ENCODE measurements at regions not wholly inside any gene's neighbourhood (a gene's known extent, or its start where the extent isn't known, plus 50 kb on each side); places are given as distances from the start of the nearest gene placed in this dataset.
"Not testable (repeated sequence)": the region's sequence is repeated elsewhere in the genome, so short reads cannot be mapped to it uniquely, and the experiment has no call there.

GRCh38 chr15:62417439-62417838 lies 252.4 kb upstream of the C2CD4B start:
- Histone ChIP-seq H3K4me3 (ENCODE audit: low read depth in 1 of 2, low read length in 2 of 2) (no peak overlapping the region), H3K36me3 (ENCODE audit: control insufficient read depth in 1 of 2, insufficient read depth in 2 of 2, low read length in 2 of 2) (no peaks in the 10 kb centered on the region), H3K9me3 (ENCODE audit: control insufficient read depth in 1 of 2, low read length in 2 of 2) (no peaks in the 10 kb centered on the region), H3K27me3 (ENCODE audit: control insufficient read depth in 1 of 2, insufficient read depth in 2 of 2, low read length in 2 of 2) (no peaks in the 10 kb centered on the region), H3K27ac (ENCODE audit: low read depth, low read length) (no peak overlapping the region), H3K9ac (ENCODE audit: low read depth in 1 of 2, low read length in 2 of 2) (no peak overlapping the region), H3K4me1 (ENCODE audit: control insufficient read depth in 1 of 2, insufficient read depth in 2 of 2, low read length in 2 of 2) (peaks cover 21 to 31% of the 10 kb centered on the region in 2 donors)

- not testable (repeated sequence) for H3K27ac ChIP-seq (ENCODE audit: low read depth, low read length); H3K9ac ChIP-seq (ENCODE audit: low read depth in 1 of 2, low read length in 2 of 2); H3K4me3 ChIP-seq (ENCODE audit: low read depth in 1 of 2, low read length in 2 of 2); H3K9me3 ChIP-seq (ENCODE audit: control insufficient read depth in 1 of 2, low read length in 2 of 2); H3K27me3 ChIP-seq (ENCODE audit: control insufficient read depth in 1 of 2, insufficient read depth in 2 of 2, low read length in 2 of 2); H3K36me3 ChIP-seq (ENCODE audit: control insufficient read depth in 1 of 2, insufficient read depth in 2 of 2, low read length in 2 of 2)
- peaks cover 21 to 22% of the 10 kb centered on the region in 2 donors for H3K4me1 ChIP-seq (ENCODE audit: control insufficient read depth in 1 of 2, insufficient read depth in 2 of 2, low read length in 2 of 2)
Measured at GRCh38 chr15:62418496-62418895, 253.4 kb upstream of the C2CD4B start.

GRCh38 chr15:62419192-62419591 lies 254.1 kb upstream of the C2CD4B start:
- Histone ChIP-seq H3K36me3 (ENCODE audit: control insufficient read depth in 1 of 2, insufficient read depth in 2 of 2, low read length in 2 of 2) (no peaks in the 10 kb centered on the region), H3K4me1 (ENCODE audit: control insufficient read depth in 1 of 2, insufficient read depth in 2 of 2, low read length in 2 of 2) (peaks cover 20 to 21% of the 10 kb centered on the region in 2 donors), H3K9me3 (ENCODE audit: control insufficient read depth in 1 of 2, low read length in 2 of 2) (no peaks in the 10 kb centered on the region), H3K9ac (ENCODE audit: low read depth in 1 of 2, low read length in 2 of 2) (no peak overlapping the region), H3K4me3 (ENCODE audit: low read depth in 1 of 2, low read length in 2 of 2) (no peak overlapping the region), H3K27ac (ENCODE audit: low read depth, low read length) (no peak overlapping the region), H3K27me3 (ENCODE audit: control insufficient read depth in 1 of 2, insufficient read depth in 2 of 2, low read length in 2 of 2) (no peaks in the 10 kb centered on the region)

GRCh38 chr15:62420371-62420770 lies 255.3 kb upstream of the C2CD4B start:
- H3K27ac ChIP-seq (ENCODE audit: low read depth, low read length), result not testable (repeated sequence)

GRCh38 chr15:62421289-62421688 lies 256.2 kb upstream of the C2CD4B start:
- Histone ChIP-seq H3K27ac (ENCODE audit: low read depth, low read length) (no peak overlapping the region), H3K27me3 (ENCODE audit: control insufficient read depth in 1 of 2, insufficient read depth in 2 of 2, low read length in 2 of 2) (no peaks in the 10 kb centered on the region), H3K4me3 (ENCODE audit: low read depth in 1 of 2, low read length in 2 of 2) (no peak overlapping the region), H3K4me1 (ENCODE audit: control insufficient read depth in 1 of 2, insufficient read depth in 2 of 2, low read length in 2 of 2) (peaks cover 20% of the 10 kb centered on the region in 2 donors), H3K9ac (ENCODE audit: low read depth in 1 of 2, low read length in 2 of 2) (no peak overlapping the region), H3K9me3 (ENCODE audit: control insufficient read depth in 1 of 2, low read length in 2 of 2) (no peaks in the 10 kb centered on the region), H3K36me3 (ENCODE audit: control insufficient read depth in 1 of 2, insufficient read depth in 2 of 2, low read length in 2 of 2) (no peaks in the 10 kb centered on the region)

More at GRCh38 chr15:62420371-62420770, 255.3 kb upstream of the C2CD4B start:
- not testable (repeated sequence) for H3K4me3 ChIP-seq (ENCODE audit: low read depth in 1 of 2, low read length in 2 of 2); H3K9ac ChIP-seq (ENCODE audit: low read depth in 1 of 2, low read length in 2 of 2); H3K9me3 ChIP-seq (ENCODE audit: control insufficient read depth in 1 of 2, low read length in 2 of 2); H3K36me3 ChIP-seq (ENCODE audit: control insufficient read depth in 1 of 2, insufficient read depth in 2 of 2, low read length in 2 of 2); H3K27me3 ChIP-seq (ENCODE audit: control insufficient read depth in 1 of 2, insufficient read depth in 2 of 2, low read length in 2 of 2)
- peaks cover 20 to 21% of the 10 kb centered on the region in 2 donors for H3K4me1 ChIP-seq (ENCODE audit: control insufficient read depth in 1 of 2, insufficient read depth in 2 of 2, low read length in 2 of 2)

- H3K4me1 ChIP-seq (ENCODE audit: control insufficient read depth in 1 of 2, insufficient read depth in 2 of 2, low read length in 2 of 2), result peaks cover 0 to 5% of the 10 kb centered on the region in 2 donors
- no peak overlapping the region for H3K9ac ChIP-seq (ENCODE audit: low read depth in 1 of 2, low read length in 2 of 2)
- no peaks in the 10 kb centered on the region for H3K27me3 ChIP-seq (ENCODE audit: control insufficient read depth in 1 of 2, insufficient read depth in 2 of 2, low read length in 2 of 2)
Measured at GRCh38 chr15:62426387-62426956, 261.4 kb upstream of the C2CD4B start.

GRCh38 chr15:62428259-62428658 lies 263.2 kb upstream of the C2CD4B start:
- Histone ChIP-seq H3K9ac (ENCODE audit: low read depth in 1 of 2, low read length in 2 of 2) (no peak overlapping the region), H3K27ac (ENCODE audit: low read depth, low read length) (no peak overlapping the region), H3K27me3 (ENCODE audit: control insufficient read depth in 1 of 2, insufficient read depth in 2 of 2, low read length in 2 of 2) (no peaks in the 10 kb centered on the region), H3K9me3 (ENCODE audit: control insufficient read depth in 1 of 2, low read length in 2 of 2) (no peaks in the 10 kb centered on the region), H3K4me3 (ENCODE audit: low read depth in 1 of 2, low read length in 2 of 2) (no peak overlapping the region), H3K36me3 (ENCODE audit: control insufficient read depth in 1 of 2, insufficient read depth in 2 of 2, low read length in 2 of 2) (no peaks in the 10 kb centered on the region), H3K4me1 (ENCODE audit: control insufficient read depth in 1 of 2, insufficient read depth in 2 of 2, low read length in 2 of 2) (peaks cover 0 to 5% of the 10 kb centered on the region in 2 donors)

More at GRCh38 chr15:62426387-62426956, 261.4 kb upstream of the C2CD4B start:
- H3K27ac ChIP-seq (ENCODE audit: low read depth, low read length), result no peak overlapping the region
- no peak overlapping the region for H3K4me3 ChIP-seq (ENCODE audit: low read depth in 1 of 2, low read length in 2 of 2)
- H3K36me3 ChIP-seq (ENCODE audit: control insufficient read depth in 1 of 2, insufficient read depth in 2 of 2, low read length in 2 of 2), result no peaks in the 10 kb centered on the region
- H3K9me3 ChIP-seq (ENCODE audit: control insufficient read depth in 1 of 2, low read length in 2 of 2), result no peaks in the 10 kb centered on the region

- H3K4me1 ChIP-seq (ENCODE audit: control insufficient read depth in 1 of 2, insufficient read depth in 2 of 2, low read length in 2 of 2), result peaks cover 0 to 5% of the 10 kb centered on the region in 2 donors
- H3K36me3 ChIP-seq (ENCODE audit: control insufficient read depth in 1 of 2, insufficient read depth in 2 of 2, low read length in 2 of 2), result no peaks in the 10 kb centered on the region
- no peak overlapping the region for H3K27ac ChIP-seq (ENCODE audit: low read depth, low read length)
- no peak overlapping the region for H3K9ac ChIP-seq (ENCODE audit: low read depth in 1 of 2, low read length in 2 of 2)
- H3K9me3 ChIP-seq (ENCODE audit: control insufficient read depth in 1 of 2, low read length in 2 of 2), result no peaks in the 10 kb centered on the region
- no peaks in the 10 kb centered on the region for H3K27me3 ChIP-seq (ENCODE audit: control insufficient read depth in 1 of 2, insufficient read depth in 2 of 2, low read length in 2 of 2)
- H3K4me3 ChIP-seq (ENCODE audit: low read depth in 1 of 2, low read length in 2 of 2), result no peak overlapping the region
Measured at GRCh38 chr15:62428851-62429598, 263.9 kb upstream of the C2CD4B start.

GRCh38 chr15:62430056-62430455 lies 265.0 kb upstream of the C2CD4B start:
- H3K4me3 ChIP-seq (ENCODE audit: low read depth in 1 of 2, low read length in 2 of 2), result no peak overlapping the region
- no peaks in the 10 kb centered on the region for H3K36me3 ChIP-seq (ENCODE audit: control insufficient read depth in 1 of 2, insufficient read depth in 2 of 2, low read length in 2 of 2)
- no peaks in the 10 kb centered on the region for H3K27me3 ChIP-seq (ENCODE audit: control insufficient read depth in 1 of 2, insufficient read depth in 2 of 2, low read length in 2 of 2)
- no peaks in the 10 kb centered on the region for H3K9me3 ChIP-seq (ENCODE audit: control insufficient read depth in 1 of 2, low read length in 2 of 2)
- H3K27ac ChIP-seq (ENCODE audit: low read depth, low read length), result no peak overlapping the region
- no peak overlapping the region for H3K9ac ChIP-seq (ENCODE audit: low read depth in 1 of 2, low read length in 2 of 2)
- H3K4me1 ChIP-seq (ENCODE audit: control insufficient read depth in 1 of 2, insufficient read depth in 2 of 2, low read length in 2 of 2), result peaks cover 0 to 5% of the 10 kb centered on the region in 2 donors

- no peak overlapping the region for H3K9ac ChIP-seq (ENCODE audit: low read depth in 1 of 2, low read length in 2 of 2)
- H3K27ac ChIP-seq (ENCODE audit: low read depth, low read length), result no peak overlapping the region
- no peaks in the 10 kb centered on the region for H3K9me3 ChIP-seq (ENCODE audit: control insufficient read depth in 1 of 2, low read length in 2 of 2)
- H3K4me3 ChIP-seq (ENCODE audit: low read depth in 1 of 2, low read length in 2 of 2), result no peak overlapping the region
- peaks cover 0 to 5% of the 10 kb centered on the region in 2 donors for H3K4me1 ChIP-seq (ENCODE audit: control insufficient read depth in 1 of 2, insufficient read depth in 2 of 2, low read length in 2 of 2)
- H3K27me3 ChIP-seq (ENCODE audit: control insufficient read depth in 1 of 2, insufficient read depth in 2 of 2, low read length in 2 of 2), result no peaks in the 10 kb centered on the region
- no peaks in the 10 kb centered on the region for H3K36me3 ChIP-seq (ENCODE audit: control insufficient read depth in 1 of 2, insufficient read depth in 2 of 2, low read length in 2 of 2)
Measured at GRCh38 chr15:62430552-62430951, 265.5 kb upstream of the C2CD4B start.
